Activated B cell treated with CpG ODN at 0.5 μM for 24 hours (primary cell): ENCODE measurements at regions not wholly inside any gene's neighbourhood (a gene's known extent, or its start where the extent isn't known, plus 50 kb on each side); places are given as distances from the start of the nearest gene placed in this dataset.

ENCODE experiments used
- ATAC-seq: fragments of 200-7000 bp; cut with Tn5 transposase; one replicate; pipeline ENCODE4 v1.10.0; 2021; ENCODE audit warnings: low read depth, mild to moderate bottlenecking, moderate library complexity
- CTCF ChIA-PET: fragments of 350-600 bp; sonication (Branson Sonifier 250); formaldehyde crosslinking; loops from one replicate; lab custom pipeline; 2021; ENCODE audit warnings: antibody characterized with exemption; lab: Charles Lee
- POLR2A ChIA-PET: fragments of 350-600 bp; sonication (Branson Sonifier 250); formaldehyde crosslinking; loops from one replicate; lab custom pipeline; 2021; ENCODE audit warnings: antibody characterized with exemption; lab: Charles Lee
- DNase-seq: peaks from one replicate; pipeline ENCODE4 v3.0.0; 2022
- H3K27ac Mint-ChIP-seq: one replicate; pipeline ENCODE4 v1.8.0; 2020; ENCODE audit warnings: mixed read lengths
- H3K27me3 Mint-ChIP-seq: one replicate; pipeline ENCODE4 v1.8.0; 2021; ENCODE audit warnings: mixed read lengths
- H3K36me3 Mint-ChIP-seq: one replicate; pipeline ENCODE4 v1.8.0; 2021; ENCODE audit warnings: low read depth, mixed read lengths
- H3K4me1 Mint-ChIP-seq: one replicate; pipeline ENCODE4 v1.8.0; 2021; ENCODE audit warnings: mixed read lengths
- H3K4me3 Mint-ChIP-seq: one replicate; pipeline ENCODE4 v1.8.0; 2020; ENCODE audit warnings: mild to moderate bottlenecking, mixed read lengths
- H3K9me3 Mint-ChIP-seq: one replicate; pipeline ENCODE4 v1.8.0; 2020; ENCODE audit warnings: mixed read lengths
- CTCF ChIP-seq: fragments of 200-600 bp; IDR thresholded peaks from one replicate; pipeline ENCODE4 v1.8.0; 2022; ENCODE audit warnings: antibody characterized with exemption, mild to moderate bottlenecking
- intact Hi-C: fragments of 100-400 bp; cut with micrococcal nuclease; formaldehyde crosslinking; loops from one replicate; pipeline ENCODE4 v1.15.1; 2024

DNA sequence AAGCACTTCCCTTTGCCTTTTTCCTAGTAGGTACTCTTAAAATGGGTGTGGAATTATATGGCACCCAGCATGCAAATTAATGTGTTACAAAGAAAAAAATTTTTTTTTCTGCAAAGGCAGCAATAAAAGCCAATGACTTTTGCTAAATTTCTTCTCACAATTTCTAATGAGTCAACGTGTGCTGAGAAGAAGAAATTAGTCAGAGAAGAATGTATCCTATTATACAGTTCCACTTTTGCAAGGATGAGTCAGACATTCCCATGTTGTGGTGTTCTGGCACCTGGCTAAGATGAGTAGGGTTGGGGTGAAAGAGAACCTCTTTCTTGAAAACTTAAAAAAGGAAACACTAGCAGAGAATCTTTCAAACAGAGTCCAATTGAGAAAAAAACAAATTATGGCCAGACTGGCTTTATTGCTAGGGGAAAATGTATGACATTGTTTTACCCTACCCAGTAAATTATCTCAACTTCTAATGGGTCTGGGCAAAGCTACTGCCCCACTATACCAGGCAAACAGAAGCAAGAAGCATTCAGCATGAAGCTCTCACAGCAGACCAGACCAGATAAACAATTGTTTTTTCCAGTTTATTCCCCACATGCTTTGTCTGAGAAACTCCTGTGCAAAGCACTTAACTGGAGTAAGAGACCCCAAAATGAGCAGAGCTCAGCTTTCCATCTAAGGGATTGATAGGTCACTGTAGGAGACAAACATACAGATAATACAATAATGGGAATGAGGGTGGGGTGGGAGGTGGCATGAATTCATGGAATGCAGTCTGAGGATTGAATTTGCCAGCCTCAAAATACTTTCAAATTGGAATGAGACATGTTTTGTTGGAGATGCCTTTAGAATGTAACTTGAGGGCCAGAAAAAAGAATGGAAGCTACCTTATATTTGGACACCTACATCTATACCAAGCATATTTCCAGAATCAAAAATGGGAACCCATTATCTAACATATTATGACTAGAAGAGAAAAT, 220.8 kb upstream of the RFX3 start:
- Mint-ChIP-seq H3K36me3 (no peaks in the 10 kb centered on the region), H3K27me3 (peaks cover 10% of the 10 kb centered on the region), H3K9me3 (no peaks in the 10 kb centered on the region), H3K4me1 (no peaks in the 10 kb centered on the region), H3K4me3 (no peak overlapping the region), H3K27ac (no peak overlapping the region)
- ATAC-seq = no peak
- DNase-seq = no peak
- TF ChIP-seq CTCF = no peak
- CTCF ChIA-PET = no interaction called here
- intact Hi-C loops = no loop called here
- POLR2A ChIA-PET = no interaction called here

GRCh38 chr9:3743901-3744413, 218.2 kb upstream of the RFX3 start:
- H3K4me3 Mint-ChIP-seq = no peak overlapping the region
- peaks cover 10% of the 10 kb centered on the region for H3K27me3 Mint-ChIP-seq
- POLR2A ChIA-PET = no interaction called here
- H3K4me1 Mint-ChIP-seq = no peaks in the 10 kb centered on the region
- ATAC-seq = no peak
- intact Hi-C loops = no loop called here
- H3K36me3 Mint-ChIP-seq = no peaks in the 10 kb centered on the region
- no peaks in the 10 kb centered on the region for H3K9me3 Mint-ChIP-seq
- no peak for DNase-seq
- CTCF ChIA-PET = no interaction called here
- no peak for TF ChIP-seq CTCF
- H3K27ac Mint-ChIP-seq = no peak overlapping the region

- ChIA-PET POLR2A (no interaction called here), CTCF (no interaction called here)
- Mint-ChIP-seq H3K4me1 (no peaks in the 10 kb centered on the region), H3K9me3 (no peaks in the 10 kb centered on the region), H3K27me3 (peaks cover 8% of the 10 kb centered on the region), H3K27ac (no peak overlapping the region), H3K4me3 (no peak overlapping the region), H3K36me3 (no peaks in the 10 kb centered on the region)
- no peak for ATAC-seq
- DNase-seq = no peak
- TF ChIP-seq CTCF = no peak
- intact Hi-C loops = no loop called here
Observed at GRCh38 chr9:3742586-3742985, 216.8 kb upstream of the RFX3 start.

GRCh38 chr9:3741729-3742128, 215.9 kb upstream of the RFX3 start:
- CTCF ChIA-PET = no interaction called here

More at GRCh38 chr9:3741729-3742128, 215.9 kb upstream of the RFX3 start:
- intact Hi-C loops = no loop called here
- Mint-ChIP-seq H3K27me3 (peaks cover 8% of the 10 kb centered on the region), H3K4me3 (no peak overlapping the region), H3K27ac (no peak overlapping the region), H3K9me3 (no peaks in the 10 kb centered on the region), H3K4me1 (no peaks in the 10 kb centered on the region), H3K36me3 (no peaks in the 10 kb centered on the region)
- TF ChIP-seq CTCF = no peak
- ATAC-seq (no peak), DNase-seq (no peak)
- POLR2A ChIA-PET = no interaction called here
